HG03159 (cell line): ENCODE measurements at regions not wholly inside any gene's neighbourhood (a gene's known extent, or its start where the extent isn't known, plus 50 kb on each side); places are given as distances from the start of the nearest gene placed in this dataset.

ENCODE experiments used
- ATAC-seq: cut with Tn5 transposase; IDR thresholded peaks from one replicate; pipeline ENCODE4 v1.9.1; 2021; ENCODE audit warnings: mild to moderate bottlenecking, moderate library complexity; ENCODE audit not compliant: unreplicated experiment

DNA sequence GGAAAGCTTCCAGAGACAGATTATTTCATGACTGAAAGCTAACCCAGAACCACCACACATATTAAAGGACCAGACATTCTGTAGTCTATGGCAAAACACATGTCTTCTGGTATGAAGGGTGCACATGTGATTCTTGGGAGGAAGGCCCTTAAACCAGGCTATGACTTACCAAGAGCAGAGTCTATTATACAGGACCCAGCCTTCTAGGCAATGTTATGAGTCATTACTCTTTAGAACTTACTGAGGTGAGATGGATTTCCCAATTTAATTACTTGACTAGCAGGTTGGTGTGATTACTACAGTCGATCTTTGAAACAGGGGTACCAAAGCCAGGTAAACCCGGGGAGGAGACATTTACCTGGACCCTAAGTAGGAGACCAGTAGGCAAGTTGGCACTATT, 350.8 kb downstream of the TRIB2 start:
- ATAC-seq = no peak

DNA sequence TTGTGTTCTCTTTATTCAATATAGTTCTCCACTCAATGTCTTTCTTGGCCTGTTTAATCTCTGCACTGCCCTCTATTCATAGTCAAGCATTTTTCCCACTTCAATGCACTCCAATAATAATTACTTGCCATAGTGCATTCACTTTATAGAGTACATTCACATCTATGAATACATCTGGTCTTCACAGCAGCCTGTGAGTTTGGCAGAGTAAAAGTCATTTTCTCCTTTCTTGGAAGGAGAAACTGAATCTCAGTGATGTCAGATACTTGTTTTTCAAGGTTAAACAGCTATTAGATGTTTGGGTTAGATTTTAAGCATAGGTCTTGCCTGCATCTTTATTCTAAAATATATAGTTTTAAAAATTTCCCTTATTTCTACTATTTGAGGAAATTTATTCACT, 373.2 kb downstream of the TRIB2 start:
- ATAC-seq = no peak

DNA sequence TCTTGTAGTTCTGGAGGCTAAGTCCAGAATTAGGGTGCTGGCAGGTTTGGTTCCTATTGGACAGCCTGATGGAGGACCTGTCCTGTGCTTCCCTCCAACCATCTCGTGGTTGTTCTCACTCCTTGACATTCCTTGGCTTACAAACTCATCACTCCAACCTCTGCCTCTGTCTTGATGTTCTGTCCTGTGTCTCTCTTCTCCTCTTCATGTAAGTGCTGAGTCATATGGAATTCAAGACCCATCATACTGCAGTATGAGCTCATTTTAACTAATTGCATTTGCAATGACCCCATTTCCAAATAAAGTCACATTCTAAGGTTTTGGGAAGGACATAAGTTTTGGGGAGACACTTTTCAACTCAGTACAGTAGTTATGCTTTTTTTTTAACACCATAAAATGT, 374.7 kb downstream of the TRIB2 start:
- ATAC-seq = no peak

DNA sequence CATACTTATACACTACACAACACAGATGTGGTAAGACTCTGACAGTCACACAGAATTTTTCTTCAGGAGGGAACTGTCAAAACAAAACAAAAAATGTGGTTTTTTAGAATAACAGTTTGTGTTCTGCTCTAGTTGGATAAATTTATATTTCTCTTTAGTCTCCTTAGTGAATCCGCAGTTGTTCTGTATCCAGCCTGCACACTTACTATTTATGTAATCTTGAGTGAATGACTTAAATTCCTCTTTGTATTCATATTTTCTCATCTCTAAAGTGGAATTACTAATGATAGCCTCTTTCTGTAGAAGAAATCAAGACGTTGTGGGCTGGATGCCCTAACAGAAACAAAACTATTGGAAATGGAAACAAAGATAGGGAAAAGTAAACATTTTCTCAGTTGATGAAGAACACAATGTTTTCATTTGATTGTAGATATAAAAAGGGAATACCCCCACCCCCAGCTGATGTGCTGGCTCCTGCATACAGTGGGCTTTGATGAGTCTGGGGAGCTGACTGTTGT, 375.2 kb downstream of the TRIB2 start:
- ATAC-seq = no peak

DNA sequence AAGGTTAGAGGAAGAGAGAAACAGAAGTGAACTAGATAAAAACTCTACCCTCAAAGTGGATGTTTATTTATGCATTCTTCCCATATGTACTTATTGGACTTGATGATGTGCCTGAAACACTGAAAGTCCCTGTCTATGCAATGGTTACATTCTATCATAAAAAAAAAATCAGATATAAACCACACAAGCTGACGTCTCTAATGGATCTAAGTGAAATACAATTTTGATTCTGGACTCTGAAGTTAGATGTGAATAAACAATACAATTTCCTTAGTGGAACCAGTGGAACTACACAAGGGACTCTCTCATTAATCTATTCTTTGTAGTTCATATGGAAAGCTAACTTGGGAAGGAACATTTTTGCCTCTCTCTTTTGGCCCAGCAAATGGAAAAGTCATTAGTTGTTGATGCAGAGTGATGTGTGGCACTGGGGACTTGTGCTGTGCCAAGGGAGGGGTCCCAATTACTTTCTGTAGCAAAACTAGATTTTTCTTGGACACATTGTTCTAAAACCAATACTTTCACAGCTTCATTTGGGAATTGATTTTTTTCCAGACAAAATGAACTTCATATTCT, 376.8 kb downstream of the TRIB2 start:
- ATAC-seq = no peak

DNA sequence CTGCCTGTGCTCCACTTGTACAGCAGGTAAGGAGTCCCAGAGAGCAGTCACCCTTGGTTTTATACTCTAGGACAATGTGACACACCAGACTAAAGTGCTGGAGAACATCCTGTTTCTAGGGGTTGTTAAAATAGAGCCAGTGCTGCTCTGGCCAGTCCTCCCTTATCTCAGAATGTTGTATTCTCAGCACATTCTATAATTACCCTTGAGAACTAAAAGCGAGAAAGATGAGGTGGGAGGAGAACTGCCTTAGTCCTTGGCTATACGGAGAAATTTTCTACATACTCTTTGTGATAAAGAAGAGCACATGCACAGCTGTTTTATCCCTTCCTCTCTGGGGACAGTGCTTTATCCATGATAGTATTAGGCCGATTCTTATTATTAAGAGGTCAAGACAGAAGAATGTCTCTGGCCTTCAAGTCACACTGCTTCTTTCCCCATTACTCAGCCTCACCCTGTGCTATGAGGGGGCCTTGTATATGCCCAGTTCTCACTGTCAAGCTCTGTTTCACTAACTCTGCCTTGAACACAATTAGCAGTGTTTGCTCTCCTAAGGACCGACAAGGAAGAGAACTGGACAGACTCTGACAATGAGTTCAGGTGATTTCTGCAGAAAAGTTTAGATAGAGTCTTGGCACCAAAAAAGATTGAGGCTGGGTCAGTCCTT, 385.8 kb downstream of the TRIB2 start:
- no peak for ATAC-seq

DNA sequence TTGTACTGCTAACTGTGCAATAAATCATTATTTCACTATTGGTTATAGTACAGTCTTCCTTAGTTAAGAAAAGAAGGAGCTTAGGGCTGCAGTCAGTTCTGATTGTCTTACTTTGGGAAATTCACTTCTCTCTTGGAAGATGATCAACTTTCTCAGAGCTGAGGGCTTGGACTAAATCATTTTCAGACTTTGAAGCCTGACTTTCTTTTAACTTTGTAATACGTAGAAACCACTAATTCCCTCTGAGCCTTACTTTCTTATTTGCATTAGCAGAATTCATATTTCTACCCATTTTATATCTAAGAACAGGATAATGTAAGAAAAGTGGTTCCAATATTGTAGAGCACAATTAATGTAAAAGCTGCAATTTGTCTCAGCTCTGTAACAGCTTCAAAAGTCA, 386.4 kb downstream of the TRIB2 start:
- ATAC-seq = no peak

DNA sequence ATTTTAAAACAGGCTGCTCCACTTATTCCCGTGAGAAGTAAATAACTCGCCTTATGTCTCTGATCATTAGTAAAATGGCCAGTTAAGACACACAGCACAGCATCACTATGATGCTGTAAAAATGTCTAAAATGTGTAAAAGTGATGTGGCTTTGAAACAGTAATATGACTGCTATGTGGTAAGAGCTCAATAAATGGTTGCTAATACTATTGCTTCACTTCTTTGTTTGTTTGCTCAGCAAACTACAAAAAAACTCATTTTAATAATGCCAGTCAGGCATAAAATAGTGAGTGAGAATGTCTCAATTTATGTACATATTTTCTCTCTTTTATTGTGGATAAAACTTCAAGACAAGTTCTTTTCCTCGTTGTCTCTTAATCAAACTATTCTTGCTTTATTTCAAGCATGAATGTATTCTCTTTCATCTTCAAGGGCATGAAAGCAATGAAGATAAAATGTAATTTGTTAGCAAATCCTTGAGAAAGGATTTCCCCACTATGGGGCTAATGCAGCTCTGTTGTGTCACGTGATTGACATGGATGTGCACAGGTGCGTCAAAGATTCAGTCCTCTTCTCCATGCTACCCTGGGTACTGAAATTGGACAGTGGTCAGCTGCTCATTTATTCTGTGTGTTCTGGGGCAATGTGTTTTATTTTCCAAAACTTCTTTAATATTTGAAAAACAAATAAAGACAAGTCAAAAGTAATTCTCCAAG, 387.2 kb downstream of the TRIB2 start:
- no peak for ATAC-seq

DNA sequence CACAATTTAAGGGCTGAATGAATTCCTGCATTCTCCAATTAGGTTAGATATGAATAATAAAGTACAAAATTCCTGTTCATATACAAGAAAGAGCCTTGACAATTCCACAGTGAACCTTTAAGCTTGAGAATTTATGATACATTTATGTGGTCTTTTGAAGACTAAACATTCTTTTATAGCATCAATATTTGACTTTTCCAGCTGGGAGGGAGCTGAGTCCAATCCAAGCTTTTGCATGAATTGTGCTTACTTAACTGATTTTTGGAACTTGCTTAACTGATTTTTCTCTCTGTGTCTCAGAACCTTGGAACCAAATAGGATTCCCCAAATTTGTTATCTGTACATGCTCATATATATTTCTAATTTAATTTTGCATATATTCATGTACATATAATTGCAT, 388.0 kb downstream of the TRIB2 start:
- no peak for ATAC-seq

DNA sequence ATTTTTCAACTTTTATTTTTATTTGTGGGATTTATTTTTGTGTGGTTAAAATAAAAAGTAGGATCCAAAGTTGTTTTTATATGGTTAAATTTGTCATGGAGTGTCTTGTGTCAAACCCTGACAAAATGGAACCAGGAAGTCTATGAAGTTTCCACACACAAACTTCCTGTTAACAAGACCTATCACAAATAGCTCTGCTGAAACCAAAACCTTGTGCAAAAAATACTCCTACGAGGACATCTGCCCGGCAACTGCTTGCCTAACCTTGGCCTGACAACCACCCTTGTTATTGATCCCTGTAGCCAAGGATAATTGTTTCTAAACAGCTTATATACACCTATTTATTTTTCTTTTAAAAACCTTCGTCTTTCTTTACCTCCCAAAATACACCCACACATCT, 389.6 kb downstream of the TRIB2 start:
- ATAC-seq = no peak

DNA sequence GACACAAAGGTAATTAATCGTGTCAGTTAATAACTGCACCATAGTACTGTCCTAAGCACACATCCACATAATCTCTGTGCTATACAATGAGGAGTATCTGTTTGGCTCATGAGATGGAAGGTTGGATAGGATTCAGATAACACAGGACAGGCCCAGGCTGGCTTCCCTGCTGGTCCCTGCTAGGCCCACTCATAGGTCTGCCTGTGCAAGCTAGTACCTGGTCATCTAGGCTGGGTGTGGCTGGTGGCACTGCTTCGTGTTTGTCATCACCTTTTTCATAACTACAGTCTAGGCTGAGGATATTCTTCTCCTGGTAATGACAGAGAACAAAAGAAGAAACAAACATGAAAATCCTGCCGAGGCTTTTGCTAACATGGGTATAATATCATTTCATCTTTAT, 392.8 kb downstream of the TRIB2 start:
- no peak for ATAC-seq

DNA sequence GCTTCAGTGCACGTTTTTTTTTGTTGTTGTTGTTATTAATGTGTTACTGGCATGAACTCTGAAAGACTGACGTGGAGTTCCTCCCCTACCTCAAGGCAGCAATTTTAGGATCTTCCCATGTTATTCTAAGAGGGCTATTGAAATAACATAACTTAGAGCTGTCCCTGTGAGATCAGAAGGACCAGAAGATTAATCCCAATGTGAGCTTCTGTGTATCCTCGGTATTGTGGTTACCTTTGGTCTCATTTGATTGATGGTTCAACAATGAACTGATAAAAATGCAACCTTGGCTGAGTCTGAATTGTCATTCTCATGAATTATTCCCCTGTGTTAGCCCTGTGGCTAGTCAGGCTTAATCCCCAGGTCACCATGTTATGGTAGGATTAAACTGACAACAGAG, 394.1 kb downstream of the TRIB2 start:
- ATAC-seq = no peak

DNA sequence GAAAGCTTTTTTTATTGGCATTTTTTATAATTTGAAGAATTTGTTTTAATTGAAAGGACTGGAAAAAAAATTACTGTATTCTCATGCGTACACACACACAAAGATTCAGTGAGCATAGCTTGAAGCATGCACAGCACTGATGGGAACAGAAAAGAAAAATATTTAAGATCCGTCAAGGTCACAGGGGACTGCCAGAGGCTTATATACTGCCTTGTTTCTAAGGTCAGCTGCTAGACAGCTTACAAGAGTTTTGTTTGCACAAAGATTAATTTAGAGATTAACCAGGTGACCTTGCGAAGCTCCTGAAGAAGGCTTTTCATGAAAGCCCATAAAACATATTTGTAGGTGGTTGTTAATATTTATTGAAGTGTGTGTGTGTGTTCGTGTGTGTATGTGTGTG, 396.3 kb downstream of the TRIB2 start:
- no peak for ATAC-seq

DNA sequence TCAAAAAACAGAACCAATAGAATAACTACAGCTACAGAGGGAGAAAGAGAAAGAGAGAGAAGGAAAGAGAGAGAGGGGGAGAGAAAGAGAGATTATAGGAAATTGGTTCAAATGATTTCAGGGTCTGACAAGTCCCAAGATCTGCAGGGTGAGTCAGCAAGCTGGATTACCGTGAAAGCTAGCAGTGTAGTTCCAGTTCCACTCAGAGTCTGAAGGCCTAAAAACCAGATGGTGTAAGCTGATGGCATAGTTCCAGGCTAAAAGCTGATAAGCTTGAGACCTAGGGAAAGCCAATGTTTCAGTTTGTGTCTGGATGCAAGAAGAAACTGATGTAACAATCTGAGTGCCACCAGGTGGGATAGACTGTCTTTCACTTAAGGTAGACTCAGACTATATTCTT, 397.7 kb downstream of the TRIB2 start:
- ATAC-seq = no peak

DNA sequence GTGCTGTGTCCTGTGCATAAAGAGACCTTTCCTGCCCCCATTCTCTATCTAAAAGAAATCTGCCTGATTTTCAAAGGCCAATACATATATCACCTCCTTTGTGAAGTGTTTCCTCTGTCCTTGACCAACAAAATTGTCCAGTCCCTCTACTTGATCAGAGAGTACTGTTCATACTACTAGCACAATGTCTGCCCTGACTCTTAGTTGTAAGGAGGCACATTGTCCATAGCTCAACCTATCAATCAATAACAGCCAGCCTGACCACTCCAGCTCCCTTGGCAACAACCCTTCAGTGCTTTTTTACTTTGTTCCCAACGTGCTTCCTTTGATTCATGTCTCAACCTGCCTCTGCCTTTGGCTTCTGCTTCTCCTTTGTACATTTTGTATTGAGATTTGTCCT, 398.9 kb downstream of the TRIB2 start:
- no peak for ATAC-seq

DNA sequence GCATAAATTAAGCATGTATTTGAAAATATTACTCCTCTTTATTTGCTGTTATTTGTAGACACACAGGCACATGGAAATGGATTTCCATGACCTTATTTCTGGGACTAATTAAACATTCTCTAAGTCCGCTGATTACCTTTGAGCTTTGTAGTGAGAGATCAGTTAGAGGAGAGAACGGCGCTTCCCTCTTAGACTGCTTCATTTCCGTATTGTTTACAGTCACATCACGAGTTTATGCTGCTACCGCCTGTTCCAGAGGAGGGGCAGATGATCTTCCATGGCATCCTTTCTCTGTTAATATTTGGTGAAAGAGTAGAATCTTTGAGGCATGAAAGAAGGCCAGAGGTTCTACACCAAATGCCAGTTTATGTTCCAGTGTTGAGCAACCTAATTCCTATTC, 404.4 kb downstream of the TRIB2 start:
- no peak for ATAC-seq

DNA sequence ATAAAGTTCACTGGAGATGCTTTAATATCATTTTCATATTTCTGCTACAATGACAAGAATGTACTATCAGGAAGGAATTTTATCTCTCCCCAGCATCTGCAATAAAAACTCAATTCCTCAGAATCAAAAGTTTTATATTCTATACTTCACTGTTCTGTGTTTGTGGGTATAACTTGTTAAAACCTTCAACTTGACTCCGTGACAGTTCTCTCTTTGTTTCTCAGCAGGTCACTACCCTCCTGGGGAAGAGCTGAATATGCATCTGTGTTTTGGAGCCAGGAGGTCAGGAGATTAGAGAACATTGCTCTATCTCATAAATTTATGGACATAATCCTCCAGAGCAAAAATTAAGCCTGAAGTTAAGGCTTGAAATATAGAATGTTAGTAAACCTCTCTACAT, 411.4 kb downstream of the TRIB2 start:
- ATAC-seq = no peak

DNA sequence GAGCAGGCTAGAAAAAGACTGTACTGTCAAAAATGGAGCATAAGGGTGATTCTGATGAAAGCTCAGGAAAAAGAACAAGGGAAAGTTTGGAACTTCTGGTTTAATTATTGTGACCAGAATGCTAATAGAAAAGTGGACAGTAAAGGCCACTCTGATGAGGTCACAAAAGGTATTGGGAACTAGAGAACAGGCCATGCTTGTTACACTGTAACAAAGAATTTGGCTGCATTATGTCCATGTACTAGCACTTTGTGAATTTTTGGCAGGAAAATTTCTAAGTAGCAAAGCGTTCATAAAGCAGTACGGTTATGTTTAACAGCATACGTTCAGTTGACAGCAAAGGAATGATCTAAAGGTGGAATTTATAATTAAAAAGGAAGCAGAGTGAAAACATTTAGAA, 418.6 kb downstream of the TRIB2 start:
- ATAC-seq = no peak

DNA sequence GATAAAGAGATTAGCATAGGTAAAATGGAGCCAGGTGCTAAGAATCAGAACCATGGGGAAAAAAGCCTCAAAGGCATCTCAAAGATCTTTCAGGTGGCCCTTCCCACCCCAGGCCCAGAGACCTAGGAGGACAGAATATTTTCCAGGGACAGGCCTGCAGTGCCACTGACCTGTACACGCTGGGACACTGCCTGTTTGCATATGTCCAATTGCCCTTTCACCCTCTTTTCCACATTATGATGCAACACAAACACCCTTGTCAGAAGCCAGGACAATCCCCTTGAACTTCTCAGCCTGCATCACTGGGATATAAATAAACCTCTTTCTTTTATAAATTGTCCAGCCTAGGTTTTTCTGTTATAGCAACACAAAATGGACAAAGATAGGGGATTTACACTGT, 419.1 kb downstream of the TRIB2 start:
- ATAC-seq = no peak

DNA sequence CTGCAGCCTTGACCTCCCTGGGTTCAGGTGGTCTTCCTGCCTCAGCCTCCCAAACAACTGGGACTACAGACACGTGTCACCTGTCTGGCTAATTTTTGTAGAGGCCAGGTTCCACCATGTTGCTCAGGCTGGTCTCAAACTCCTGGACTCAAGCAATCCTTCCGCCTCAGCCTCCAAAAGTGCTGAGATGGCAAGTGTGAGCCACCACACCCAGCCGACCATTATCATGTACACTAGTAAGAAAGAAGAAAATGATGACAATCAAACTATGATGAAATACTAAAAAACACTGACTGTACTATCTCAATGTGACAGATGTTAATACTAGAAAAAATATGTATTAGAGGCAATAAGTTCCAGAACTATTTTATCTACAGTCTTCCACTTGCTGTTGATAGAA, 420.9 kb downstream of the TRIB2 start:
- ATAC-seq = no peak

DNA sequence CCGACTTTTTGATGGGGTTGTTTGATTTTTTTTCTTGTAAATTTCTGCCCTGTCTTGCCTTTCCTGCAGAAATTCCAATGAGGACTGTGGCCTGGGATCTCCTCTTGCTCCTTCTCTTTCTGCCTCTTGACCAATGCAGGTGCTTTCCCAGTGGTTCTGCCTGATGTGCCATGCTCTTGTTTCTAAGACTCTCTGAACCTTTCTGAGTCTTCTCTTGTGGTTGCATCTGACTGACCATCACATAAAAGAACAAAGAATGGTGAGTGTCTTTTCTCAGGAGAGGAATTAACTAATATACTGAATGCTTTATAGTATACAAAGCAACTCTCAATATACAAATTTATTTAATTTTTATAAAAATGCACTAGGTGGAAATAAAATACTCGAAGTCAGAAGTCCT, 424.6 kb downstream of the TRIB2 start:
- ATAC-seq = no peak

DNA sequence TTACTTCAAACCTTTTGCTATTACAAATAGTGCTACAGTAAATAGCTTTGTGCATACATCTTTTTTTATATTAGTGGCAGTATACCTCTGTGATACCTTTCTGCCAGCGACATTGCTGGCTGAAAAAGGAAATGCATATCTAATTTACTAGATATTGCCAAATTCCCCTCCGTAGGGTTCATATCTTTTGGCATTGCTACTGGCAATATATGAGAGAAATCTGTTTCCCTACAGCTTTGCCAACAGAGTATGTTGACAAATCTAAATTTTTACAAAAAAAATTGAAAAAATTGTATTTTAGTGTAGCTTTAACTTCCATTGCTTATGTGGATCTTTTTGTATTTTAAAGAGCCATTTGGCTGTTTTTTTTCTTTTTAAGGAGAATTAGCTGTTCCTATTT, 426.7 kb downstream of the TRIB2 start:
- no peak for ATAC-seq
